ENCODE measurements at regions not wholly inside any gene's neighbourhood (a gene's known extent, or its start where the extent isn't known, plus 50 kb on each side); places are given as distances from the start of the nearest gene placed in this dataset.

DNA sequence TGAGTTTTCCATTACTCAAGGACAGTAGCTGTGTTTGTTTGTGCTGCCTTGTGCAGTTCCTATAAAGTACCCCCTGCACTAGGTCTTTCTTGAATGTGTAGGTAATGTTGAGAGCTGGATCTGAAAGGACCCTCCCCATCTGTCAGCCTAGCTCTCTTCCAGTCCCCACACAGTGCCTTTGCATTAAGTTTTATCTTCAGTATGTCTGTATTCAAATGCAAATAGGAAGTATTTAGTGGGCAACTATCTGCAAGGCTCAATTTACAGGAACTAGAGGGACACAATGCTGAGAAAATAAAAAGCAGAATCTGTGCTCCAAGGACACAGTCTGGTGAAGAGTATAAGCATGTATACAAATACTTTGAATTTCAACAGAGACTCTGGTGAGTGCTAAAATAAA lies 558.5 kb downstream of the RFC3 start:
- no peak for TF ChIP-seq EZH2phosphoT487 (IDR thresholded peaks at IDR 0.05; ENCODE audit: low read depth)
- TF ChIP-seq, protein P1, sequence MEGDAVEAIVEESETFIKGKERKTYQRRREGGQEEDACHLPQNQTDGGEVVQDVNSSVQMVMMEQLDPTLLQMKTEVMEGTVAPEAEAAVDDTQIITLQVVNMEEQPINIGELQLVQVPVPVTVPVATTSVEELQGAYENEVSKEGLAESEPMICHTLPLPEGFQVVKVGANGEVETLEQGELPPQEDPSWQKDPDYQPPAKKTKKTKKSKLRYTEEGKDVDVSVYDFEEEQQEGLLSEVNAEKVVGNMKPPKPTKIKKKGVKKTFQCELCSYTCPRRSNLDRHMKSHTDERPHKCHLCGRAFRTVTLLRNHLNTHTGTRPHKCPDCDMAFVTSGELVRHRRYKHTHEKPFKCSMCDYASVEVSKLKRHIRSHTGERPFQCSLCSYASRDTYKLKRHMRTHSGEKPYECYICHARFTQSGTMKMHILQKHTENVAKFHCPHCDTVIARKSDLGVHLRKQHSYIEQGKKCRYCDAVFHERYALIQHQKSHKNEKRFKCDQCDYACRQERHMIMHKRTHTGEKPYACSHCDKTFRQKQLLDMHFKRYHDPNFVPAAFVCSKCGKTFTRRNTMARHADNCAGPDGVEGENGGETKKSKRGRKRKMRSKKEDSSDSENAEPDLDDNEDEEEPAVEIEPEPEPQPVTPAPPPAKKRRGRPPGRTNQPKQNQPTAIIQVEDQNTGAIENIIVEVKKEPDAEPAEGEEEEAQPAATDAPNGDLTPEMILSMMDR (IDR thresholded peaks at IDR 0.05; ENCODE audit: low read depth, low read length): no peak

All from OCI-LY3 (cell line).